Stimulated activated naive B cell treated with anti-CD40 and anti-IgM and Interleukin-4, amounts not matched to agents 10 μg/mL and 1 μg/mL and 100 μg/mL, for 72 hours (primary cell): ENCODE measurements at regions not wholly inside any gene's neighbourhood (a gene's known extent, or its start where the extent isn't known, plus 50 kb on each side); places are given as distances from the start of the nearest gene placed in this dataset.
"Not testable (repeated sequence)": the region's sequence is repeated elsewhere in the genome, so short reads cannot be mapped to it uniquely, and the experiment has no call there.

Experiments
- ATAC-seq, 2 donors: fragments of 150-1000 bp; cut with Tn5 transposase; replicated peaks; 2 replicates each; pipeline ENCODE4 v1.10.0; 2021; ENCODE audit warnings: moderate library complexity in 1 of 2
- DNase-seq: peaks from one replicate; pipeline ENCODE4 v3.0.0; 2021
- H3K27ac Mint-ChIP-seq: one replicate; pipeline ENCODE4 v1.8.0; 2022; ENCODE audit warnings: mild to moderate bottlenecking, mixed read lengths
- H3K27me3 Mint-ChIP-seq, 2 donors: one replicate each; pipeline ENCODE4 v1.8.0; 2022; ENCODE audit warnings: mixed read lengths in 2 of 2
- H3K36me3 Mint-ChIP-seq, 2 donors: one replicate each; pipeline ENCODE4 v1.8.0; 2022; ENCODE audit warnings: mixed read lengths in 2 of 2, mild to moderate bottlenecking in 1 of 2
- H3K4me1 Mint-ChIP-seq, 2 donors: one replicate each; pipeline ENCODE4 v1.8.0; 2022; ENCODE audit warnings: mixed read lengths in 2 of 2, mild to moderate bottlenecking in 1 of 2
- H3K4me3 Mint-ChIP-seq, 2 donors: one replicate each; pipeline ENCODE4 v1.8.0; 2022; ENCODE audit warnings: mild to moderate bottlenecking in 2 of 2, mixed read lengths in 2 of 2, moderate library complexity in 1 of 2
- H3K9me3 Mint-ChIP-seq, 2 donors: one replicate each; pipeline ENCODE4 v1.8.0; 2022; ENCODE audit warnings: mixed read lengths in 2 of 2, mild to moderate bottlenecking in 1 of 2

GRCh38 chr6:163741342-163741741 lies 326.8 kb downstream of the QKI start:
- Mint-ChIP-seq H3K4me1 (peaks cover 8 to 16% of the 10 kb centered on the region in 2 donors), H3K27me3 (peaks cover 16 to 35% of the 10 kb centered on the region in 2 donors), H3K27ac (no peak overlapping the region), H3K36me3 (no peaks in the 10 kb centered on the region), H3K4me3 (no peak overlapping the region), H3K9me3 (no peaks in the 10 kb centered on the region)
- DNase-seq (no peak), ATAC-seq (no peak)

GRCh38 chr6:163739966-163740365 lies 325.4 kb downstream of the QKI start:
- Mint-ChIP-seq H3K9me3 (no peaks in the 10 kb centered on the region), H3K4me3 (no peak overlapping the region), H3K4me1 (peaks cover 11 to 17% of the 10 kb centered on the region in 2 donors), H3K36me3 (no peaks in the 10 kb centered on the region), H3K27ac (no peak overlapping the region), H3K27me3 (peaks cover 16 to 35% of the 10 kb centered on the region in 2 donors)
- DNase-seq = no peak
- ATAC-seq = no peak

GRCh38 chr6:163739408-163739725 lies 324.8 kb downstream of the QKI start:
- peaks cover 16 to 33% of the 10 kb centered on the region in 2 donors for H3K27me3 Mint-ChIP-seq
- H3K4me1 Mint-ChIP-seq = peaks cover 13 to 23% of the 10 kb centered on the region in 2 donors
- H3K4me3 Mint-ChIP-seq = no peak overlapping the region
- DNase-seq (no peak), ATAC-seq (no peak)
- H3K36me3 Mint-ChIP-seq = no peaks in the 10 kb centered on the region
- H3K27ac Mint-ChIP-seq = no peak overlapping the region
- H3K9me3 Mint-ChIP-seq = no peaks in the 10 kb centered on the region

GRCh38 chr6:163738725-163739407 lies 324.3 kb downstream of the QKI start:
- Mint-ChIP-seq H3K4me1 (peaks cover 13 to 23% of the 10 kb centered on the region in 2 donors), H3K9me3 (no peaks in the 10 kb centered on the region), H3K4me3 (no peak overlapping the region), H3K27me3 (peaks cover 16 to 28% of the 10 kb centered on the region in 2 donors), H3K36me3 (no peaks in the 10 kb centered on the region), H3K27ac (no peak overlapping the region)
- peak; percentile 41 to 50 for ATAC-seq
- no peak for DNase-seq

GRCh38 chr6:163738304-163738703 lies 323.8 kb downstream of the QKI start:
- DNase-seq (no peak), ATAC-seq (no peak)
- H3K4me3 Mint-ChIP-seq = no peak overlapping the region
- no peaks in the 10 kb centered on the region for H3K9me3 Mint-ChIP-seq
- H3K27me3 Mint-ChIP-seq = peaks cover 12 to 27% of the 10 kb centered on the region in 2 donors
- H3K4me1 Mint-ChIP-seq = peaks cover 13 to 27% of the 10 kb centered on the region in 2 donors
- H3K36me3 Mint-ChIP-seq = no peaks in the 10 kb centered on the region
- H3K27ac Mint-ChIP-seq = no peak overlapping the region

GRCh38 chr6:163735076-163735475 lies 320.6 kb downstream of the QKI start:
- no peaks in the 10 kb centered on the region for H3K36me3 Mint-ChIP-seq
- peaks cover 24 to 40% of the 10 kb centered on the region in 2 donors for H3K4me1 Mint-ChIP-seq
- H3K27ac Mint-ChIP-seq = peak overlapping the region; percentile 14
- H3K9me3 Mint-ChIP-seq = no peaks in the 10 kb centered on the region
- peaks cover 7 to 20% of the 10 kb centered on the region in 2 donors for H3K27me3 Mint-ChIP-seq
- DNase-seq (no peak), ATAC-seq (no peak)
- H3K4me3 Mint-ChIP-seq = no peak overlapping the region

GRCh38 chr6:163733061-163733460 lies 318.5 kb downstream of the QKI start:
- no peak overlapping the region for H3K27ac Mint-ChIP-seq
- H3K4me1 Mint-ChIP-seq = peaks cover 15 to 26% of the 10 kb centered on the region in 2 donors
- H3K9me3 Mint-ChIP-seq = no peaks in the 10 kb centered on the region
- no peak overlapping the region for H3K4me3 Mint-ChIP-seq
- H3K36me3 Mint-ChIP-seq = no peaks in the 10 kb centered on the region
- ATAC-seq (no peak), DNase-seq (no peak)
- peaks cover 5 to 20% of the 10 kb centered on the region in 2 donors for H3K27me3 Mint-ChIP-seq

GRCh38 chr6:163732479-163732878 lies 318.0 kb downstream of the QKI start:
- Mint-ChIP-seq H3K27me3 (peaks cover 5 to 20% of the 10 kb centered on the region in 2 donors), H3K4me3 (no peak overlapping the region), H3K4me1 (peaks cover 15 to 26% of the 10 kb centered on the region in 2 donors), H3K27ac (no peak overlapping the region), H3K9me3 (no peaks in the 10 kb centered on the region), H3K36me3 (no peaks in the 10 kb centered on the region)
- DNase-seq = no peak
- no peak for ATAC-seq

- Mint-ChIP-seq H3K4me1 (peaks cover 15 to 26% of the 10 kb centered on the region in 2 donors), H3K27me3 (peaks cover 5 to 17% of the 10 kb centered on the region in 2 donors)
- not testable (repeated sequence) for DNase-seq, H3K9me3 Mint-ChIP-seq, H3K4me3 Mint-ChIP-seq, H3K27ac Mint-ChIP-seq, ATAC-seq, H3K36me3 Mint-ChIP-seq
Measured at GRCh38 chr6:163732014-163732351, 317.5 kb downstream of the QKI start.

- Mint-ChIP-seq H3K36me3 (no peaks in the 10 kb centered on the region), H3K27ac (no peak overlapping the region), H3K27me3 (peaks cover 0 to 12% of the 10 kb centered on the region in 2 donors), H3K4me1 (peaks cover 15 to 26% of the 10 kb centered on the region in 2 donors), H3K9me3 (no peaks in the 10 kb centered on the region), H3K4me3 (no peak overlapping the region)
- ATAC-seq = no peak
- no peak for DNase-seq
Measured at GRCh38 chr6:163731215-163732013, 316.9 kb downstream of the QKI start.

GRCh38 chr6:163730246-163731210 lies 316.0 kb downstream of the QKI start:
- no peak overlapping the region for H3K4me3 Mint-ChIP-seq
- no peak for DNase-seq
- H3K27me3 Mint-ChIP-seq = peaks cover 0 to 3% of the 10 kb centered on the region in 2 donors
- ATAC-seq = no peak
- H3K27ac Mint-ChIP-seq = no peak overlapping the region
- H3K9me3 Mint-ChIP-seq = no peaks in the 10 kb centered on the region
- no peaks in the 10 kb centered on the region for H3K36me3 Mint-ChIP-seq
- H3K4me1 Mint-ChIP-seq = peaks cover 19 to 30% of the 10 kb centered on the region in 2 donors

- no peak overlapping the region for H3K4me3 Mint-ChIP-seq
- no peaks in the 10 kb centered on the region for H3K9me3 Mint-ChIP-seq
- DNase-seq (no peak), ATAC-seq (no peak)
- no peaks in the 10 kb centered on the region for H3K27me3 Mint-ChIP-seq
- H3K27ac Mint-ChIP-seq = no peak overlapping the region
- no peaks in the 10 kb centered on the region for H3K36me3 Mint-ChIP-seq
- H3K4me1 Mint-ChIP-seq = peaks cover 21 to 34% of the 10 kb centered on the region in 2 donors
Measured at GRCh38 chr6:163729127-163729872, 314.8 kb downstream of the QKI start.

GRCh38 chr6:163728442-163729126 lies 314.1 kb downstream of the QKI start:
- no peak overlapping the region for H3K27ac Mint-ChIP-seq
- H3K36me3 Mint-ChIP-seq = no peaks in the 10 kb centered on the region
- no peak overlapping the region for H3K4me3 Mint-ChIP-seq
- peaks cover 26 to 38% of the 10 kb centered on the region in 2 donors for H3K4me1 Mint-ChIP-seq
- no peaks in the 10 kb centered on the region for H3K27me3 Mint-ChIP-seq
- no peak for ATAC-seq
- no peak for DNase-seq
- no peaks in the 10 kb centered on the region for H3K9me3 Mint-ChIP-seq
